ENCODE measurements at regions not wholly inside any gene's neighbourhood (a gene's known extent, or its start where the extent isn't known, plus 50 kb on each side); places are given as distances from the start of the nearest gene placed in this dataset.

DNA sequence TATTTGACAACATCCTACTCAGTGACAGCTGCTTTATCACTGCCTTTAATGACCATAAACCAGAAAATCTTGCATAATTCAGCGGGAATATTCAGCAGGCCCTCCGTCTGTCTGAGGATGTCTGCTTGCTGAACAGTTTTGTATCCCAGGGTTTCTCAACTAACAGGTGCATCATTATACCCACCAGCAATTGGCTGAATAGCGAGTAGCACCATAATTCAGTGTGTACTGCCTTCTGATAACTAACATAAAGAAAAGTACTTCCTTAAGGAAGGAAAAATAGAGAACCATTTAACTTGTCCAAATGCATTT, 680.1 kb downstream of the GALC start:
- 85 to 93% methylated on average over 3 of the region's 3 CpGs for WGBS, 2 donors
- H3K4me1 ChIP-seq: no peaks in the 10 kb centered on the region
- no peak for DNase-seq
- H3K27me3 ChIP-seq: no peaks in the 10 kb centered on the region
- no peaks in the 10 kb centered on the region for H3K36me3 ChIP-seq
- H3K4me3 ChIP-seq (replicated peaks in 1 of 3): no peak overlapping the region
- no peaks in the 10 kb centered on the region for H3K9me3 ChIP-seq
- intact Hi-C loops (cut with DNase I): no loop called here
- TF ChIP-seq CTCF (IDR thresholded peaks at IDR 0.05): no peak
- no peak for TF ChIP-seq POLR2A (IDR thresholded peaks at IDR 0.05)
- H3K27ac ChIP-seq: no peak overlapping the region

DNA sequence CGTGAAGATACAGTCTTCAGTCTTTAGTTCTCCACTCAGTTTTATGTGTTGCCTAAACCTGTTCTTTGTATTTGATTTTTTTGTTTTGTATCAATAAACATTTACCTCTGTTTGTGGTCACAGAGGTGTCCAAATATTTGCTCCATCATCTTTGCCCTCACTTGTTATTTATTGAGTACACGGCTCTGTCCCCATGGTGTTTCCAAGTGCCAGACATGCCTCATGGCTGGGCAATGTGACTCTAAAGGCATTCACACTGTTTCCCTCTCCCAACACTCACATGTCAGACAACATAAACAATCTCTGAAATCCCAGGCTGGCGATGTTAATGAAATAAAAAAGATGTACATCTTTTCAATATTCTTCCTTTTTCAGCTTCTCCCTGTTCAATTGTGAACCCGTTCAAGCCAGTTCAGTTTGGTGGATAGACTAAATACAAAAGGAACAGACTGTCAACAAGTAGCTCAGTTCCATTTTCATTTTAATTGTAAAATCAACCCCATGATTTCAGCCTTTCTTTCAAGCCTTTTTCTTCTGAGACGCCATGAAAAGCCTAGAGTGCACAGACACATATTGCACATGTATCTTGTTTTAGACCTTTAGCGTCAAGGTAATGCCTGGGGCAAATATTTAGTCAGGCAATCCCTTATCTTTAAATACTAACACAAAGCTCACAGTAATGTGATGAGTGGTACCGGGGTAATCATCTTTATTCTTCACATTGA, 680.7 kb downstream of the GALC start:
- intact Hi-C loops (cut with DNase I): no loop called here
- TF ChIP-seq CTCF (IDR thresholded peaks at IDR 0.05): no peak
- no peak for TF ChIP-seq POLR2A (IDR thresholded peaks at IDR 0.05)
- H3K36me3 ChIP-seq: no peaks in the 10 kb centered on the region

GRCh38 chr14:87309557-87309956, 683.4 kb downstream of the GALC start:
- no peaks in the 10 kb centered on the region for H3K4me1 ChIP-seq
- H3K27ac ChIP-seq: no peak overlapping the region
- intact Hi-C loops (cut with DNase I): no loop called here
- DNase-seq: no peak
- TF ChIP-seq CTCF (IDR thresholded peaks at IDR 0.05) (no peak), POLR2A (IDR thresholded peaks at IDR 0.05) (no peak)
- no peaks in the 10 kb centered on the region for H3K9me3 ChIP-seq
- 58 to 60% methylated on average over 2 of the region's 2 CpGs for WGBS, 2 donors
- no peaks in the 10 kb centered on the region for H3K36me3 ChIP-seq
- no peaks in the 10 kb centered on the region for H3K27me3 ChIP-seq
- no peak overlapping the region for H3K4me3 ChIP-seq (replicated peaks in 1 of 3)

More for the DNA sequence above, 680.7 kb downstream of the GALC start:
- no peak overlapping the region for H3K4me3 ChIP-seq (replicated peaks in 1 of 3)
- H3K9me3 ChIP-seq: no peaks in the 10 kb centered on the region
- no peaks in the 10 kb centered on the region for H3K27me3 ChIP-seq
- no peak overlapping the region for H3K27ac ChIP-seq
- DNase-seq: no peak
- WGBS, 2 donors: 57% methylated on average over 7 of the region's 7 CpGs
- H3K4me1 ChIP-seq: no peaks in the 10 kb centered on the region

- TF ChIP-seq CTCF (IDR thresholded peaks at IDR 0.05) (no peak), POLR2A (IDR thresholded peaks at IDR 0.05) (no peak)
- DNase-seq: no peak
- Histone ChIP-seq H3K9me3 (no peaks in the 10 kb centered on the region), H3K4me1 (no peaks in the 10 kb centered on the region), H3K4me3 (replicated peaks in 1 of 3) (no peak overlapping the region), H3K27ac (no peak overlapping the region), H3K36me3 (no peaks in the 10 kb centered on the region), H3K27me3 (no peaks in the 10 kb centered on the region)
- WGBS, 2 donors: 76 to 84% methylated on average over 1 of the region's 1 CpG
- intact Hi-C loops (cut with DNase I): no loop called here
These were observed 686.4 kb downstream of the GALC start for GRCh38 chr14:87306409-87307168.

DNA sequence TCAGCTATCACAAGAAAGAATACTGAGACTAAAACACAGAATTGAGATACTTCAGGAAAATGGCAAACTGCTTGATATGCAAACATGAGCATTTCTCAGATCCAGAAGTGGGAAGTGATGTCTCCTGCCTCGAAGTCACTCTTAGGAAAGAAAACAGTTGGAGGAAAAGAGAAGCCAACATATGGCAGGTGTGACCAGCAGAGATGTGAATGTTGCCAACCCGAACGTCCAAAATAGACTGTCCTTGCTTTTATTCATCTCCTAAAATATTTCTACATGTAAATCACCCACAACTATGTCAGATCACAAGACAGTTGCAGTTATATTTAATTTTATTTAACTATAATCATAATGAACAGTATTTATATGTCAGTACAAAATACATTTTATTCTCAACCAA, 687.6 kb downstream of the GALC start:
- no peaks in the 10 kb centered on the region for H3K9me3 ChIP-seq
- H3K4me1 ChIP-seq: no peaks in the 10 kb centered on the region
- no peak for DNase-seq
- H3K36me3 ChIP-seq: no peaks in the 10 kb centered on the region
- H3K4me3 ChIP-seq (replicated peaks in 1 of 3): no peak overlapping the region
- H3K27me3 ChIP-seq: no peaks in the 10 kb centered on the region
- intact Hi-C loops (cut with DNase I): no loop called here
- TF ChIP-seq CTCF (IDR thresholded peaks at IDR 0.05): no peak
- H3K27ac ChIP-seq: no peak overlapping the region
- WGBS, 2 donors: 74 to 80% methylated on average over 3 of the region's 3 CpGs

All from thyroid gland (tissue), 4 donors.